HUDEP-2 (cell line): ENCODE measurements at regions not wholly inside any gene's neighbourhood (a gene's known extent, or its start where the extent isn't known, plus 50 kb on each side); places are given as distances from the start of the nearest gene placed in this dataset.
"Not testable (repeated sequence)": the region's sequence is repeated elsewhere in the genome, so short reads cannot be mapped to it uniquely, and the experiment has no call there.

Source experiments
- DNase-seq, 76 experiments: peaks; one replicate each; lab custom pipeline; 2025; ENCODE audit not compliant: unreplicated experiment in 76 of 76; lab: John Stamatoyannopoulos, UW

- DNase-seq: no peak
Observed at GRCh38 chr6:84854811-84855400, 90.5 kb upstream of the TBX18 start.

GRCh38 chr6:84853901-84854300 lies 89.5 kb upstream of the TBX18 start:
- no peak for DNase-seq

- DNase-seq: no peak
Observed at GRCh38 chr6:84848960-84849359, 84.6 kb upstream of the TBX18 start.

- DNase-seq: no peak
Observed at GRCh38 chr6:84847390-84848160, 83.2 kb upstream of the TBX18 start.

- DNase-seq: no peak
Observed at GRCh38 chr6:84842525-84843166, 78.2 kb upstream of the TBX18 start.

GRCh38 chr6:84837068-84837866 lies 72.9 kb upstream of the TBX18 start:
- DNase-seq: not testable (repeated sequence)

- DNase-seq: no peak
Observed at GRCh38 chr6:84836366-84836765, 72.0 kb upstream of the TBX18 start.

- no peak for DNase-seq
Observed at GRCh38 chr6:84835340-84835739, 70.9 kb upstream of the TBX18 start.

- DNase-seq: not testable (repeated sequence)
Observed at GRCh38 chr6:84831924-84832323, 67.5 kb upstream of the TBX18 start.

GRCh38 chr6:84825461-84825860 lies 61.1 kb upstream of the TBX18 start:
- DNase-seq: no peak

GRCh38 chr6:84821314-84821713 lies 56.9 kb upstream of the TBX18 start:
- not testable (repeated sequence) for DNase-seq

GRCh38 chr6:84816741-84817140 lies 52.3 kb upstream of the TBX18 start:
- DNase-seq: no peak

- DNase-seq: no peak
Observed at GRCh38 chr6:84815896-84816735, 51.7 kb upstream of the TBX18 start.
